ENCODE measurements at regions not wholly inside any gene's neighbourhood (a gene's known extent, or its start where the extent isn't known, plus 50 kb on each side); places are given as distances from the start of the nearest gene placed in this dataset.

GRCh38 chrX:69025802-69026301 lies 139.4 kb downstream of the PJA1 start:
- TF ChIP-seq POLR2A (IDR thresholded peaks at IDR 0.05) (no peak), CTCF (IDR thresholded peaks at IDR 0.05) (no peak)

All from stomach (tissue), 4 donors.